Gastroesophageal sphincter (tissue), 4 donors: ENCODE measurements at regions not wholly inside any gene's neighbourhood (a gene's known extent, or its start where the extent isn't known, plus 50 kb on each side); places are given as distances from the start of the nearest gene placed in this dataset.

Experiments used
- ATAC-seq: fragments of 150-250 bp; one replicate; pipeline ENCODE4 v1.9.1; 2016; ENCODE audit warnings: mild to moderate bottlenecking, moderate library complexity
- H3K27ac ChIP-seq, 4 donors: fragments of 200-600 bp; sonication (generic) in 3 of 4; 1 replicate in 3 of 4; 2 replicates in 1 of 4; pipeline ENCODE4 v1.5.1; 2016 to 2019
- H3K27me3 ChIP-seq: fragments of 200-600 bp; sonication (generic); one replicate; pipeline ENCODE4 v1.5.1; 2019
- H3K36me3 ChIP-seq, 2 donors: fragments of 200-600 bp; sonication (generic); one replicate each; pipeline ENCODE4 v1.5.1; 2019; ENCODE audit warnings: control low read depth in 1 of 2
- H3K4me1 ChIP-seq, 3 donors: fragments of 200-600 bp; sonication (generic); 1 replicate in 2 of 3; 2 replicates in 1 of 3; pipeline ENCODE4 v1.5.1; 2016 to 2019; ENCODE audit warnings: control low read depth in 2 of 3
- H3K4me3 ChIP-seq, 2 donors: fragments of 200-600 bp; sonication (generic); one replicate each; pipeline ENCODE4 v1.5.1; 2019; ENCODE audit warnings: mild to moderate bottlenecking in 1 of 2, moderate library complexity in 1 of 2
- H3K9me3 ChIP-seq, 3 donors: fragments of 200-600 bp; sonication (generic); one replicate each; pipeline ENCODE4 v1.5.1; 2017 to 2019; ENCODE audit warnings: control low read depth in 2 of 3
- EP300 ChIP-seq: sonication (generic); formaldehyde crosslinking; IDR thresholded peaks from one replicate; pipeline ENCODE4 v1.6.1; 2017; ENCODE audit warnings: antibody characterized with exemption, mild to moderate bottlenecking
- POLR2A ChIP-seq, 2 donors: fragments of 450-650 bp; IDR thresholded peaks; one replicate each; pipeline ENCODE4 v1.6.1; 2017; ENCODE audit warnings: antibody characterized with exemption in 2 of 2, mild to moderate bottlenecking in 2 of 2, moderate library complexity in 1 of 2
- POLR2AphosphoS5 ChIP-seq: sonication (generic); formaldehyde crosslinking; IDR thresholded peaks from one replicate; pipeline ENCODE4 v1.6.1; 2017; ENCODE audit warnings: antibody characterized with exemption
- WGBS, 2 donors: methylation state at CpG; one replicate each; pipeline ENCODE4 v1.1.5; 2018; ENCODE audit warnings: low coverage in 1 of 2; 5-methylcytosine and 5-hydroxymethylcytosine counted together
- TF ChIP-seq, protein P1 (sequence below), 4 experiments: fragments of 200-600 bp in 2 of 4; fragments of 450-650 bp in 2 of 4; sonication (generic) in 1 of 4; IDR thresholded peaks; one replicate each; pipeline ENCODE4 v1.5.1; 2017 to 2019; ENCODE audit warnings: antibody characterized with exemption in 4 of 4, mild to moderate bottlenecking in 2 of 4, moderate library complexity in 2 of 4

DNA sequence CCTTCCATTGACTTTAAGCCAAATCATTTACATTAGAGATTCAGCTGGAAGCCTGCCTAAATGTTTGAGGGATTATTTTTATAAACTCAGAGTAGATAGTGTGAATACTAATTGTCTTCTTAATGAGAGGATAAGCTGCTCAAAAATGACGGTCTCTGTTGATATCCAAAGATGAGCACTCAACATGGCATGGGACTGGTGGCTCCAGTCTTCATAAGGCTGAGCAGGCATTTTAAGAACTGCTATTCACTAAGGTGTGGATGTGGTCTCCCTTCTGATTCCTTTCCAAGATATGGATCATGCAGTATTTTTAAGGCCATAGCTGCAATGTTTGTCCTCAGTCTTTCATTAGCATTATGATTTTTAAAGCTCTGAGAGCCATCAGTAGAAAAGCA, 377.5 kb upstream of the RIOK2 start:
- Histone ChIP-seq H3K36me3 (no peaks in the 10 kb centered on the region), H3K4me1 (no peaks in the 10 kb centered on the region), H3K27me3 (no peaks in the 10 kb centered on the region), H3K4me3 (no peak overlapping the region), H3K9me3 (no peaks in the 10 kb centered on the region), H3K27ac (no peak overlapping the region)
- 67 to 91% methylated on average over 1 of the region's 1 CpG for WGBS, 2 donors
- TF ChIP-seq POLR2AphosphoS5, result no peak
- TF ChIP-seq, protein P1, sequence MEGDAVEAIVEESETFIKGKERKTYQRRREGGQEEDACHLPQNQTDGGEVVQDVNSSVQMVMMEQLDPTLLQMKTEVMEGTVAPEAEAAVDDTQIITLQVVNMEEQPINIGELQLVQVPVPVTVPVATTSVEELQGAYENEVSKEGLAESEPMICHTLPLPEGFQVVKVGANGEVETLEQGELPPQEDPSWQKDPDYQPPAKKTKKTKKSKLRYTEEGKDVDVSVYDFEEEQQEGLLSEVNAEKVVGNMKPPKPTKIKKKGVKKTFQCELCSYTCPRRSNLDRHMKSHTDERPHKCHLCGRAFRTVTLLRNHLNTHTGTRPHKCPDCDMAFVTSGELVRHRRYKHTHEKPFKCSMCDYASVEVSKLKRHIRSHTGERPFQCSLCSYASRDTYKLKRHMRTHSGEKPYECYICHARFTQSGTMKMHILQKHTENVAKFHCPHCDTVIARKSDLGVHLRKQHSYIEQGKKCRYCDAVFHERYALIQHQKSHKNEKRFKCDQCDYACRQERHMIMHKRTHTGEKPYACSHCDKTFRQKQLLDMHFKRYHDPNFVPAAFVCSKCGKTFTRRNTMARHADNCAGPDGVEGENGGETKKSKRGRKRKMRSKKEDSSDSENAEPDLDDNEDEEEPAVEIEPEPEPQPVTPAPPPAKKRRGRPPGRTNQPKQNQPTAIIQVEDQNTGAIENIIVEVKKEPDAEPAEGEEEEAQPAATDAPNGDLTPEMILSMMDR (IDR thresholded peaks at IDR 0.05), result no peak
- no peak for TF ChIP-seq EP300
- no peak for TF ChIP-seq POLR2A (IDR thresholded peaks at IDR 0.05)
- ATAC-seq, result no peak

GRCh38 chr5:97563050-97563657, 380.1 kb upstream of the RIOK2 start:
- peaks cover 0 to 10% (median 0%) of the 10 kb centered on the region in 3 donors for H3K9me3 ChIP-seq
- no peaks in the 10 kb centered on the region for H3K27me3 ChIP-seq
- no peak overlapping the region for H3K4me3 ChIP-seq
- H3K36me3 ChIP-seq, result no peaks in the 10 kb centered on the region
- TF ChIP-seq POLR2AphosphoS5 (no peak), POLR2A (IDR thresholded peaks at IDR 0.05) (no peak), EP300 (no peak)
- ATAC-seq, result no peak
- WGBS, 2 donors, result 52 to 88% methylated on average over 2 of the region's 2 CpGs
- H3K27ac ChIP-seq, result no peak overlapping the region
- no peaks in the 10 kb centered on the region for H3K4me1 ChIP-seq

DNA sequence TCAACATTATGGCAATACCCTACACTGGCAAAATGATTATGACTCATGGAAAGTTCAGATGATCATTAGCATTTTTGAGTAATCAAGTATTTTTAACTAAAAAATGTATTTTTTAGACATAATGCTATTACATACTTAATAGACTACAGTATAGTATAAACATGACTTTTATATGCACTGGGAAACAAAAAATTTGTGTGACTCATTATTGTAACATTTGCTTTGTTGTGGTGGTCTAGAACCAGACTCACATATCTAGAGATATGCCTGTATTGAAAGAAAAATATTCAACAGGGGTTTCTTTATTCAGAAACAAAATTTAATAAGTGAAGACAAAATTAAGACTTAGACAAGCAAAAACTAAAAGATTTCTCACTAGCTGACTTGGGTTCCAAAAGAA, 385.3 kb upstream of the RIOK2 start:
- H3K27ac ChIP-seq, result no peak overlapping the region
- no peak for ATAC-seq
- peaks cover 0 to 22% (median 0%) of the 10 kb centered on the region in 3 donors for H3K9me3 ChIP-seq
- no peaks in the 10 kb centered on the region for H3K36me3 ChIP-seq
- TF ChIP-seq POLR2A (IDR thresholded peaks at IDR 0.05) (no peak), EP300 (no peak), POLR2AphosphoS5 (no peak)
- TF ChIP-seq, protein P1 (IDR thresholded peaks at IDR 0.05), result no peak
- H3K4me1 ChIP-seq, result no peaks in the 10 kb centered on the region
- no peak overlapping the region for H3K4me3 ChIP-seq
- H3K27me3 ChIP-seq, result no peaks in the 10 kb centered on the region

GRCh38 chr5:97570242-97570641, 387.2 kb upstream of the RIOK2 start:
- H3K4me3 ChIP-seq, result no peak overlapping the region
- 100% methylated on average over 1 of the region's 1 CpG for WGBS, 2 donors
- TF ChIP-seq EP300 (no peak), POLR2A (IDR thresholded peaks at IDR 0.05) (no peak), POLR2AphosphoS5 (no peak)
- TF ChIP-seq, protein P1 (IDR thresholded peaks at IDR 0.05), result no peak
- H3K36me3 ChIP-seq, result no peaks in the 10 kb centered on the region
- peaks cover 0 to 22% (median 0%) of the 10 kb centered on the region in 3 donors for H3K9me3 ChIP-seq
- H3K27ac ChIP-seq, result no peak overlapping the region
- H3K4me1 ChIP-seq, result no peaks in the 10 kb centered on the region
- no peaks in the 10 kb centered on the region for H3K27me3 ChIP-seq
- ATAC-seq, result no peak

- no peak for ATAC-seq
- Histone ChIP-seq H3K27me3 (no peaks in the 10 kb centered on the region), H3K9me3 (peaks cover 0 to under 1% (median 0%) of the 10 kb centered on the region in 3 donors), H3K4me1 (peaks cover 0 to 12% (median 0%) of the 10 kb centered on the region in 3 donors), H3K36me3 (no peaks in the 10 kb centered on the region), H3K27ac (no peak overlapping the region), H3K4me3 (no peak overlapping the region)
- WGBS, 2 donors, result 50 to 59% methylated on average over 1 of the region's 1 CpG
- TF ChIP-seq POLR2AphosphoS5 (no peak), EP300 (no peak), POLR2A (IDR thresholded peaks at IDR 0.05) (no peak)
- TF ChIP-seq, protein P1 (IDR thresholded peaks at IDR 0.05), result no peak
These were observed 392.3 kb upstream of the RIOK2 start for GRCh38 chr5:97575322-97575721.
